PFSK-1 (cell line): ENCODE measurements at regions not wholly inside any gene's neighbourhood (a gene's known extent, or its start where the extent isn't known, plus 50 kb on each side); places are given as distances from the start of the nearest gene placed in this dataset.

Source experiments
- POLR2AphosphoS5 ChIP-seq: IDR thresholded peaks from 2 replicates; pipeline ENCODE4 v1.6.1; 2012; ENCODE audit warnings: low read depth, mild to moderate bottlenecking, control low read depth, low read length, moderate library complexity
- SIN3A ChIP-seq: IDR thresholded peaks from 2 replicates; pipeline ENCODE4 v1.6.1; 2012; ENCODE audit warnings: mild to moderate bottlenecking, low read length, moderate library complexity, borderline replicate concordance; ENCODE audit not compliant: insufficient read depth
- TAF1 ChIP-seq: IDR thresholded peaks from 2 replicates; pipeline ENCODE4 v1.6.1; 2012; ENCODE audit warnings: low read length, control low read depth, borderline replicate concordance; ENCODE audit not compliant: insufficient read depth
- TF ChIP-seq, protein P1 (sequence below), 2 experiments: IDR thresholded peaks; 2 replicates each; pipeline versions ENCODE4 v1.6.1 to v1.8.0; 2011 to 2012; ENCODE audit warnings: low read depth in 2 of 2, low read length in 2 of 2, control low read depth in 1 of 2, inconsistent platforms in 1 of 2, mild to moderate bottlenecking in 1 of 2, moderate library complexity in 1 of 2; ENCODE audit not compliant: insufficient read depth in 1 of 2

DNA sequence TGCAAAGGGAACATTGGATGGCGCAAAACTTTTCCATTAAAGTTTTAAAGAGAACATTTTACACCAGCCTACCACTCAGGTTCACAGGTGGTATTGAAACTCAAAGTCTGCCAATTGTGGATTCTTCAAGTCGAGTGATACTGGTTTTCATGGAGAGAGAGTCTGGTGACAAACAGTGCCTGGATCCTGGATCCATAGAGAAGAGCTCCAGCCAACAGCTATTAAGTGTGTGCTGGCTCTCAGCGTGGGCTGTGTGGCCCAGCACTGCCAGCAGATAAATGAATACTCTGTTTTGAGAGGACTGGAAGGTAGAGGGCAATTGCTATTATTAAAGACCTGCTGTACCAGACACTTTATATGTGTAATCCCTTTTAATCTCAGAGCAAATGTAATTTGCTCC is 118.9 kb upstream of the SYT6 start:
- TF ChIP-seq TAF1 (no peak), POLR2AphosphoS5 (no peak), SIN3A (no peak)
- TF ChIP-seq, protein P1, sequence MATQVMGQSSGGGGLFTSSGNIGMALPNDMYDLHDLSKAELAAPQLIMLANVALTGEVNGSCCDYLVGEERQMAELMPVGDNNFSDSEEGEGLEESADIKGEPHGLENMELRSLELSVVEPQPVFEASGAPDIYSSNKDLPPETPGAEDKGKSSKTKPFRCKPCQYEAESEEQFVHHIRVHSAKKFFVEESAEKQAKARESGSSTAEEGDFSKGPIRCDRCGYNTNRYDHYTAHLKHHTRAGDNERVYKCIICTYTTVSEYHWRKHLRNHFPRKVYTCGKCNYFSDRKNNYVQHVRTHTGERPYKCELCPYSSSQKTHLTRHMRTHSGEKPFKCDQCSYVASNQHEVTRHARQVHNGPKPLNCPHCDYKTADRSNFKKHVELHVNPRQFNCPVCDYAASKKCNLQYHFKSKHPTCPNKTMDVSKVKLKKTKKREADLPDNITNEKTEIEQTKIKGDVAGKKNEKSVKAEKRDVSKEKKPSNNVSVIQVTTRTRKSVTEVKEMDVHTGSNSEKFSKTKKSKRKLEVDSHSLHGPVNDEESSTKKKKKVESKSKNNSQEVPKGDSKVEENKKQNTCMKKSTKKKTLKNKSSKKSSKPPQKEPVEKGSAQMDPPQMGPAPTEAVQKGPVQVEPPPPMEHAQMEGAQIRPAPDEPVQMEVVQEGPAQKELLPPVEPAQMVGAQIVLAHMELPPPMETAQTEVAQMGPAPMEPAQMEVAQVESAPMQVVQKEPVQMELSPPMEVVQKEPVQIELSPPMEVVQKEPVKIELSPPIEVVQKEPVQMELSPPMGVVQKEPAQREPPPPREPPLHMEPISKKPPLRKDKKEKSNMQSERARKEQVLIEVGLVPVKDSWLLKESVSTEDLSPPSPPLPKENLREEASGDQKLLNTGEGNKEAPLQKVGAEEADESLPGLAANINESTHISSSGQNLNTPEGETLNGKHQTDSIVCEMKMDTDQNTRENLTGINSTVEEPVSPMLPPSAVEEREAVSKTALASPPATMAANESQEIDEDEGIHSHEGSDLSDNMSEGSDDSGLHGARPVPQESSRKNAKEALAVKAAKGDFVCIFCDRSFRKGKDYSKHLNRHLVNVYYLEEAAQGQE (IDR thresholded peaks at IDR 0.05; ENCODE audit: insufficient read depth in 1 of 2, low read depth in 2 of 2, low read length in 2 of 2), result no peak
